ENCODE measurements at regions not wholly inside any gene's neighbourhood (a gene's known extent, or its start where the extent isn't known, plus 50 kb on each side); places are given as distances from the start of the nearest gene placed in this dataset.

DNA sequence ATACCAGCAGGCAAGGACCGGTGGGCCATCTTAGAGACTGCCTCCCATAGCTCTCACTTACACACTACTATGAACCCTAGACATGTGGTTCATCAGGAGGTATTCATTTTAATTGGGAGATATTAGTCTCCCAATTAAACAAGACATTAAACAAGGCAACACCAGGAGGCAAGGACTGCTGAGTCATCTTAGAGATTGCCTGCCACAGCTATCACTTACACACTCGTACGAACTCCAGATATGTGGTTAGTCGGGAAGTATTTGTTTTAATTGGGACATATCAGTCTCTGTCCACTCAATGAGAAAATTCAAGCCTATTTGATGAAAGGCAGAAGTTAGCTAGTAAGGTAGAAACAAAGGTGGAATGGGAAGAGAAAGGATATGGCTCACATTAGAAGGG is 343.9 kb downstream of the NFIB start:
- no peak for TF ChIP-seq EZH2 (conservative IDR thresholded peaks at IDR 0.05; ENCODE audit: low read depth, low read length)
- no peak for TF ChIP-seq GTF2F1 (IDR thresholded peaks at IDR 0.05; ENCODE audit: low read length)
- TF ChIP-seq, protein P1, sequence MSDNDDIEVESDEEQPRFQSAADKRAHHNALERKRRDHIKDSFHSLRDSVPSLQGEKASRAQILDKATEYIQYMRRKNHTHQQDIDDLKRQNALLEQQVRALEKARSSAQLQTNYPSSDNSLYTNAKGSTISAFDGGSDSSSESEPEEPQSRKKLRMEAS (IDR thresholded peaks at IDR 0.05): no peak
- no peak for TF ChIP-seq ZBTB7A (CRISPR knock-in tag; IDR thresholded peaks at IDR 0.05)
- TF ChIP-seq SOX6 (IDR thresholded peaks at IDR 0.05): no peak
- TF ChIP-seq SOX6 (CRISPR knock-in tag; IDR thresholded peaks at IDR 0.05): no peak
- TF ChIP-seq POLR2A (IDR thresholded peaks at IDR 0.05; ENCODE audit: insufficient read depth in 1 of 2, low read depth in 2 of 2, low read length in 2 of 2): no peak
- no peak for TF ChIP-seq EP300 (IDR thresholded peaks at IDR 0.05; ENCODE audit: low read depth in 2 of 2, low read length in 2 of 2)
- TF ChIP-seq EP300 (CRISPR knock-in tag; IDR thresholded peaks at IDR 0.05; ENCODE audit: borderline replicate concordance): no peak
- TF ChIP-seq KDM5A (IDR thresholded peaks at IDR 0.05; ENCODE audit: borderline replicate concordance, low read length): no peak
- TF ChIP-seq, protein P2, sequence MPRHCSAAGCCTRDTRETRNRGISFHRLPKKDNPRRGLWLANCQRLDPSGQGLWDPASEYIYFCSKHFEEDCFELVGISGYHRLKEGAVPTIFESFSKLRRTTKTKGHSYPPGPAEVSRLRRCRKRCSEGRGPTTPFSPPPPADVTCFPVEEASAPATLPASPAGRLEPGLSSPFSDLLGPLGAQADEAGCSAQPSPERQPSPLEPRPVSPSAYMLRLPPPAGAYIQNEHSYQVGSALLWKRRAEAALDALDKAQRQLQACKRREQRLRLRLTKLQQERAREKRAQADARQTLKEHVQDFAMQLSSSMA (CRISPR knock-in tag; IDR thresholded peaks at IDR 0.05): no peak
- no peak for TF ChIP-seq ZNF510 (CRISPR knock-in tag; IDR thresholded peaks at IDR 0.05; ENCODE audit: low read depth)
- no peak for TF ChIP-seq BRCA1 (CRISPR knock-in tag; IDR thresholded peaks at IDR 0.05)
- no peak for TF ChIP-seq KAT8 (CRISPR knock-in tag; IDR thresholded peaks at IDR 0.05)
